Effector memory CD4-positive, alpha-beta T cell (primary cell): ENCODE measurements at regions not wholly inside any gene's neighbourhood (a gene's known extent, or its start where the extent isn't known, plus 50 kb on each side); places are given as distances from the start of the nearest gene placed in this dataset.
"Not testable (repeated sequence)": the region's sequence is repeated elsewhere in the genome, so short reads cannot be mapped to it uniquely, and the experiment has no call there.

ENCODE experiments used
- DNase-seq, 3 donors: peaks; one replicate each; pipeline ENCODE4 v3.0.0-alpha.2; 2020
- H3K27ac ChIP-seq: 2 replicates; pipeline ENCODE4 v1.7.0; 2013; ENCODE audit warnings: mild to moderate bottlenecking, low read length, moderate library complexity; ENCODE audit not compliant: insufficient read depth, poor library complexity, severe bottlenecking
- H3K27me3 ChIP-seq: replicated peaks from 2 replicates; pipeline ENCODE4 v1.7.0; 2013; ENCODE audit warnings: mild to moderate bottlenecking, low read length; ENCODE audit not compliant: insufficient read depth, control insufficient read depth, poor library complexity, severe bottlenecking
- H3K36me3 ChIP-seq: 2 replicates; pipeline ENCODE4 v1.7.0; 2013; ENCODE audit warnings: mild to moderate bottlenecking, low read length, moderate library complexity; ENCODE audit not compliant: control insufficient read depth, insufficient read depth
- H3K4me1 ChIP-seq: 2 replicates; pipeline ENCODE4 v1.7.0; 2013; ENCODE audit warnings: low read length, mild to moderate bottlenecking; ENCODE audit not compliant: control insufficient read depth, insufficient read depth, poor library complexity, severe bottlenecking
- H3K4me3 ChIP-seq: 2 replicates; pipeline ENCODE4 v1.7.0; 2013; ENCODE audit warnings: low read length, low read depth, mild to moderate bottlenecking; ENCODE audit not compliant: insufficient read depth, poor library complexity, severe bottlenecking
- H3K9me3 ChIP-seq: 2 replicates; pipeline ENCODE4 v1.7.0; 2013; ENCODE audit warnings: mild to moderate bottlenecking, low read length, moderate library complexity; ENCODE audit not compliant: control insufficient read depth

DNA sequence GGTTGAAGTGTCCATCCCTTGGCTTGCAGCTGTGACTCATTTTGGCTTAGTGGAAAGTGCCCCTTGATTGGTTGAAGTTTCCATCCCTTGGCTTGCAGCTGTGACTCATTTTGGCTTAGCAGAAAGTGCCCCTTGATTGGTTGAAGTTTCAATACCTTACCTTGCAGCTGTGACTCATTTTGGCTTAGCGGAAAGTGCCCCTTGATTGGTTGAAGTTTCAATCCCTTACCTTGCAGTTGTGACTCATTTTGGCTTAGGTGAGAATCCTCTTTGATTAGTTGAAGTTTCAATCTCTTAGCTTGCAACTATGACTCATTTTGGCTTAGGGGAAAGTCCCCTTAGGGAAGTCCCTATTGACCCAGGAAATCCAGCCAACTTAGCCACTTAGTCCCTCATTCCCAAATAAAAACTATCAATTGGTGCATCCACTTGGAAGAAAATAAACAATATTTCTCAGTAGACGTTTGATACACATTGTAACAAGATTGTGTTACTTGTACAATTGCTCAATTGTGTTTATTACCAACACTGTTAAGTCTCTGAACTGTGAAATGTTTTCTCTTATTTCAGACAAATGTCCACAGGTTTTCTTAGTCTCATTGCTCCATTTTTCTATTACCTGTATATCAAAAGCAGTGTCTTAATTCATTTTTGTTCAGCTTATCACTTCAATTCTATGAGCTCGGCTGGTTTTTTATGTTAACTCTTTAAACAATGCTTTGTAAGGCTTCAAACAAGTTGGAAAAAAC lies 2308.8 kb upstream of the ACO1 start:
- no peaks in the 10 kb centered on the region for H3K9me3 ChIP-seq

DNA sequence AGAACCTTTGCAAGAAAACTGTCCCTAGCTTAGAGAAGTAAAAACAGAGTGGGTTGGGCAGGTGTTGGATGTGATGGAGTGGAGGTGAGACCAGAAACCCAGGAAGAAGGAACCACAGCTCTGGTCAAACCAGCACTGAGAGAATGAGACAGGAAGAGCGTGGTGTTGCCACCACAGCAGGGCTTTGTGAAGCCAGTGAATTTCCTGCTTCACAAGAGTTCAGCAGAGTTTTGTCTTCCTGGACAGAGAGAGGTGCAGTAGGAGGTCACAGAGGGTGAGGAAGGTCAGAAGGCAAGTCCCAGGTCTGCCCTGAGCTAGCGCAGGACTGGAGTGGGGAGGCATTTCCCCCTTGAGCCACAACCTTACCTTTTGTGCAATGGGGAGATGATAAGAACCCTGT lies 2306.2 kb upstream of the ACO1 start:
- H3K27me3 ChIP-seq = no peaks in the 10 kb centered on the region
- H3K36me3 ChIP-seq = no peaks in the 10 kb centered on the region
- no peak overlapping the region for H3K4me3 ChIP-seq
- H3K9me3 ChIP-seq = no peaks in the 10 kb centered on the region
- DNase-seq = no peak
- no peak overlapping the region for H3K27ac ChIP-seq
- H3K4me1 ChIP-seq = no peaks in the 10 kb centered on the region

More for the DNA sequence above, 2308.8 kb upstream of the ACO1 start:
- DNase-seq = peak in 1 of 3 donors; percentile 3
- Histone ChIP-seq H3K4me1 (no peaks in the 10 kb centered on the region), H3K4me3 (no peak overlapping the region), H3K27ac (no peak overlapping the region), H3K27me3 (no peaks in the 10 kb centered on the region), H3K36me3 (no peaks in the 10 kb centered on the region)

DNA sequence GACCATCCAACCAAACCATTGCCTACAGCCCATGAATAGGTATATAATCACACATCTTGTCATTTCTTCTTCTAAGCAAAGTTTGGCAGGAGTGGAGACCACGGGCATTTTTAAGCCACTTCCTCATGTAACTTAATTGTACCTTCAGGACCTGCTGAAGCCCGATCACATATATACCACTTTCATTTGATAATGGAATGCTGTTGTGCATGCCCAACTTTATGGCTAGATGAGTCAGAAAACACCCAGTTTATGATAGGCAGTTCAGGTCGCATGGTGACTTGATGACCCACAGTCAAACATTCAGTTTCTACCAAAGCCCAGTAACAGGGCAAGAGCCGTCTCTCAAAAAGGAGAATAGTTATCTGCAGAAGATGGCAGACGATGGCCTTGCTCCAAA lies 2295.0 kb upstream of the ACO1 start:
- Histone ChIP-seq H3K27ac (no peak overlapping the region), H3K4me3 (no peak overlapping the region), H3K27me3 (no peaks in the 10 kb centered on the region), H3K36me3 (no peaks in the 10 kb centered on the region), H3K9me3 (no peaks in the 10 kb centered on the region), H3K4me1 (no peaks in the 10 kb centered on the region)
- DNase-seq = no peak

DNA sequence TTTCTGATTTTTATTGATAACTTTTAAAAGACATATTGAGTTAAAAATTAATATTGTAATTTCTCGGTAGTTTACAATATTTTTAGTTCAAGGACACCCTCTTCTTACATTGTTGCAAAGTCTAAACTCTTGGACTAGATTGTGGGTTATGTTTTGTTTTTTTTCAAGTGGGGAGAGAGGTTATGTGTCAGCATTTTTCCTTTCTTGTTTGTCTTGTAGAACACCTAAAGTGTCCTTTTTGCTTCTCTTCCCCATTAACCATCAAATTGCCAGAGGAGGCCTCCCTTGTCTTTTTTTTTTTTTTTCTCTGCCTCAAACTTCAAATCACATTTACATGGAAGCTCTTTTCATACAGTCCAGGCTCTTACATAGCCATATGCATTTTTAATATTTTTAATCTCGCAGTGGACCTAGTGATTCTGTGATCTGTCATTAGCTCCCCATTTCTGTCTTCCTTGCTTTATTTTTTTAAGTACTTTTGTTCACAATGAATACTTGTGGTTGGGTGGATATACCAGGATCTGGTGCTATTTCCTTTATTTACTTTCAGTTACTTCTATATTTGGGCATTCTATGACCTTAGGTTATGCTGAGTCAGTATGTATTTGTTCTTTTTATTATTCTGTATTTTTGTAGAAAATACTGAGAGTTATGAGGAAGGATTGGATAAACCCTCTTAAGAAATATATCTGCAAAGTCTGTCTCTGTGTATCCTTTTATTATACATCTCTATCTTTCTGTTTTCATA lies 2280.6 kb upstream of the ACO1 start:
- H3K9me3 ChIP-seq = no peaks in the 10 kb centered on the region
- no peak for DNase-seq
- no peaks in the 10 kb centered on the region for H3K4me1 ChIP-seq
- no peaks in the 10 kb centered on the region for H3K36me3 ChIP-seq
- no peak overlapping the region for H3K27ac ChIP-seq
- no peaks in the 10 kb centered on the region for H3K27me3 ChIP-seq
- no peak overlapping the region for H3K4me3 ChIP-seq

DNA sequence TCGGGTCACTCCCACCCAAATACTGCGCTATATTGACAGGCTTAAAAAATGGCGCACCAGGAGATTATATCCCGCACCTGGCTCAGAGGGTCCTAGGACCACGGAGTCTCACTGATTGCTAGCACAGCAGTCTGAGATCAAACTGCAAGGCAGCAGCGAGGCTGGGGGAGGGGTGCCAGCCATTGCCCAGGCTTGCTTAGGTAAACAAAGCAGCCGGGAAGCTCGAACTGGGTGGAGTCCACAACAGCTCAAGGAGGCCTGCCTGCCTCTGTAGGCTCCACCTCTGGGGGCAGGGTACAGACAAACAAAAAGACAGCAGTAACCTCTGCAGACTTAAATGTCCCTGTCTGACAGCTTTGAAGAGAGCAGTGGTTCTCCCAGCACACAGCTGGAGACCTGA lies 2277.3 kb upstream of the ACO1 start:
- H3K36me3 ChIP-seq, H3K4me1 ChIP-seq, DNase-seq, H3K4me3 ChIP-seq, H3K9me3 ChIP-seq, H3K27me3 ChIP-seq, H3K27ac ChIP-seq: not testable (repeated sequence)

DNA sequence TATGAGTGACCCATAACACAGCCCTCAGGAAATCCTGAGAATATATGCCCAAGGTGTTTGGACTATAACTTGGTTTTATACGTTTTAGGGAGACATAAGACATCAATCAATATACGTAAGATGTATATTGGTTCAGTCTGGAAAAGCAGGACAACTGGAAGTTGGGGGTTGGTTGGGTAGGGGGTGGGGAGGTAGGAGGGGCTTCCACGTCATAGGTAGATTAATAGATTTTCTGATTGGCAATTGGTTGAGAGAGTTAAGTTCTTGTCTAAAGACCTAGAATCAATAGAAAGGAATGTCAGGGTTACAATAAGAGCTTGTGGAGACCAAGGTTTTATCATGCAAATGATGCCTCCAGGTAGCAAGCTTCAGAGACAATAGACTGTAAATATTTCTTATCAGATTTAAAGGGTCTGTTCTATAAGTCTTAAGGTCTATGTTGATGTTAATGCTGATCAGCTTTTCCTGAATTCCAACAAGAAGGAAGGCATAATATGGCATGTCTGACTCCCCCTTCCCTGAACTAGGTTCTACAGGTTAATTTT lies 2267.7 kb upstream of the ACO1 start:
- no peaks in the 10 kb centered on the region for H3K9me3 ChIP-seq
- H3K36me3 ChIP-seq = no peaks in the 10 kb centered on the region
- no peak for DNase-seq
- no peaks in the 10 kb centered on the region for H3K4me1 ChIP-seq
- H3K27ac ChIP-seq = no peak overlapping the region
- H3K27me3 ChIP-seq = no peaks in the 10 kb centered on the region
- H3K4me3 ChIP-seq = no peak overlapping the region

DNA sequence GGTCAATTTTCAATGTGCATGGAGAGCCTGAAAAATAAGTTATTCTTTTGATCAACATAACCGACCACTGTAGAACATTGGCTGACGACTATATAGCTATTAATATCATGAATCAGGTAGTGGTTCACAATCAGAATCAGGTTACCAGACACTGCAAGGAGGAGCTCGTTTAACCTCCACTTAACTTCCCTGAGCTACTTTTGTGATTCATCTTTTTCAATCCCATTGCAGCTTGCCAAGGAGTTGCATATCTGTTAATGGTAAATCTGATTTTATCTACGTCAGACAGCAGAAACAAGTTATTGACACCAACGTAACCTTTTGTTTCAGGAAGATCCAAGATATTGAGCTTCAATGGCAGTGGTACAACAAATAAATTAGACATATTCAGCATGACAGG lies 2263.8 kb upstream of the ACO1 start:
- DNase-seq = no peak
- Histone ChIP-seq H3K4me1 (no peaks in the 10 kb centered on the region), H3K27me3 (no peaks in the 10 kb centered on the region), H3K36me3 (no peaks in the 10 kb centered on the region), H3K4me3 (no peak overlapping the region), H3K27ac (no peak overlapping the region), H3K9me3 (no peaks in the 10 kb centered on the region)

DNA sequence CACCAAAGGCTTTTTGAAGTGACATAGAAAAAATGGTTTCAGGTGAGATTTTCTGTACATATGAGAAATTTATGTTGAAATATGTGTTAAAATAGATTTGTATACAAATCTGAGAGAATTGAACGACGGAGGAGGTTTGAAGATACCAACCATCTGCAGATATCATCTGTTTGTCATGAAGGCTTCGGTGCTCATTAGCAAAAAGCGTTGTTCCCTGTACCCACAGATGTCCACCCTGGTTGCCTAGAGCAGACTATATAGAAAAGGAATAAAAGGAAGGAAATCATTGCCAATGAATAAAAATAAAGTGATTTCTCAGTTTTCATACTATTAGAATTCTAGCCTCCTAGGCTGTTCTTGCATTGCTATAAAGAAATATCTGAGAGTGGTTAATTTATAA lies 2262.8 kb upstream of the ACO1 start:
- Histone ChIP-seq H3K4me3 (no peak overlapping the region), H3K36me3 (no peaks in the 10 kb centered on the region), H3K27ac (no peak overlapping the region), H3K27me3 (no peaks in the 10 kb centered on the region), H3K9me3 (no peaks in the 10 kb centered on the region), H3K4me1 (no peaks in the 10 kb centered on the region)
- no peak for DNase-seq

DNA sequence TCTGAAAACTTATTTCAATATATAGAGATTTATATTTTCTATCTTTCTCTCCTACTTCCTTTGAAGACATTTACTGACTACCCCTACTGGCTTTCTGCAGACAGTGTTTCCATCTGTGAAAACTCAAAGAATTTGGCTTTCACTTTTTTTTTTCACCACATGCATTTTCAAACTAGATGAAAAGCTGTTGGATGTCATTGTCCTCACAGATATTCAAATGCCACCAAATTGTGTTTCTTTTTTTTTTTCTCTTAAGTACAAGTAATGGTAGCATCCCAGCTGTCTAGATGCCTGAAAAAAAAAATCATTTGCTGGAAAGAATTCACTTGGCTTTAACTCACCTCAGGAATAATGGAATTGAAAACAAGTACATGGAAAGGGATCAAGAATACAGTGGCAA lies 2258.6 kb upstream of the ACO1 start:
- Histone ChIP-seq H3K27ac (no peak overlapping the region), H3K27me3 (no peaks in the 10 kb centered on the region), H3K9me3 (no peaks in the 10 kb centered on the region), H3K36me3 (no peaks in the 10 kb centered on the region), H3K4me1 (no peaks in the 10 kb centered on the region), H3K4me3 (no peak overlapping the region)
- DNase-seq = no peak

DNA sequence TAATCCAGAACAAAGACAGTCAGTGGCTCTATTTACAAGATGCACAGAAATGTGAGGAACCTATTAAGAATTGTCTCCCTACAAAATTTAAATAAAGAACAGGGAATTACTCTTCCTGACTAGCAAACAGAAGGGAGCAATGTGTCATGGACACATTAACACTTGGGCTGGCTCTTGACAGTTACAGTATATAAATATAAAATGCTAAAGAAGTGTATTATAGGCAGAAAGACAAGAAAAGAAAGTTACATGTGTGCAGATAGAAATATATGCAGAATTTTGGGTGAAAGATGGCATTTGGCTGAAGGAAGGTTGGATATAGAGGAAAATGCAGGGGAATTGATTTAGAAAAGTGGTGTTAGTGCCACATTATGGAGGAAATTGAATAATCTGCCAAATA lies 2257.1 kb upstream of the ACO1 start:
- Histone ChIP-seq H3K36me3 (no peaks in the 10 kb centered on the region), H3K4me3 (no peak overlapping the region), H3K27me3 (no peaks in the 10 kb centered on the region), H3K9me3 (no peaks in the 10 kb centered on the region), H3K4me1 (no peaks in the 10 kb centered on the region), H3K27ac (no peak overlapping the region)
- no peak for DNase-seq
